ENCODE measurements at regions not wholly inside any gene's neighbourhood (a gene's known extent, or its start where the extent isn't known, plus 50 kb on each side); places are given as distances from the start of the nearest gene placed in this dataset.

DNA sequence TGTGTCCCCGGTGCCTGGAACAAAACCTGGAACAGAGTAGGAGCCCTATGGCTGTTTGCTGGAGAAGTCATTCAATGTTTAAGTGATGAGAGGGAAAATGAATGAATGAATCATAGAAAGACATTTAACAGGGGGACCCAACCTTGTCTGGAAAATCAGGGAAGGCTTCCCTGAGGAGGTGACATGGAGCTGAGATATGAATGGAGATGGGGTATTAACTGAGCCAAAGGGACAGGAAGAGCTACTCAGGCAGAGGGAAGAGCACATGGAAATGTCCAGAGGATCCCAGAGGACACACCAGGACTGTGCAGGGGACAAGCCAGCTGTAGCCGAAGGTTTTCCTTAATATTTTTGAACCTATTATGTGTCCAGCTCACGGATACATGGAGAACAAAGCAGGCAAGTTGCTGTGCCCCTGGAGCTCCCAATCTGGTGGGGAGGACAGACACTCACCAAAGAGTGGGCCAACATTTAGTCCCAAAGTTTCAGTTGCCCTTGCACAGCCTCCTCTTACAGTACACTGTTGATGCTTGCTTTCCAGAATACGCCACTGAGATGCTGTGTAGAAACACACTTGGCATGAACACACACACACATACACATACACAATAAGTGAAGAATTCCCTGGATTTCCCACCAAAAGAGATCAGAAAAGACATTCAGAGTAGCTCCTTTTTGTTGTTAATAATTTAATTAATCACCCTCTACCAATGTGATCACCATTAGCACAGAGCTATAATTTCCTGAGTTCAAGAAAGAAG lies 77.0 kb upstream of the PTPN1 start:
- intact Hi-C loops (cut with micrococcal nuclease), result no loop called here
- no TSS peak for BruUV-seq (replicated peaks)
- no peaks in the 10 kb centered on the region for H3K4me1 ChIP-seq (ENCODE audit: control insufficient read depth, extremely low read depth, insufficient read depth, low read length)
- TF ChIP-seq FOS (IDR thresholded peaks at IDR 0.05; ENCODE audit: borderline replicate concordance, insufficient read depth, low read length) (no peak), JUN (IDR thresholded peaks at IDR 0.05; ENCODE audit: borderline replicate concordance, insufficient read depth, insufficient read length, low read depth) (no peak), MYC (IDR thresholded peaks at IDR 0.05; ENCODE audit: low read depth, low read length) (no peak), EZH2 (IDR thresholded peaks at IDR 0.05; ENCODE audit: borderline replicate concordance, low read depth, low read length, severe bottlenecking) (no peak), GATA2 (IDR thresholded peaks at IDR 0.05; ENCODE audit: insufficient read depth, insufficient read length, low read depth, low read length) (no peak), POLR2A (IDR thresholded peaks at IDR 0.05; ENCODE audit: low read depth, low read length) (no peak)
- TF ChIP-seq, protein P1, sequence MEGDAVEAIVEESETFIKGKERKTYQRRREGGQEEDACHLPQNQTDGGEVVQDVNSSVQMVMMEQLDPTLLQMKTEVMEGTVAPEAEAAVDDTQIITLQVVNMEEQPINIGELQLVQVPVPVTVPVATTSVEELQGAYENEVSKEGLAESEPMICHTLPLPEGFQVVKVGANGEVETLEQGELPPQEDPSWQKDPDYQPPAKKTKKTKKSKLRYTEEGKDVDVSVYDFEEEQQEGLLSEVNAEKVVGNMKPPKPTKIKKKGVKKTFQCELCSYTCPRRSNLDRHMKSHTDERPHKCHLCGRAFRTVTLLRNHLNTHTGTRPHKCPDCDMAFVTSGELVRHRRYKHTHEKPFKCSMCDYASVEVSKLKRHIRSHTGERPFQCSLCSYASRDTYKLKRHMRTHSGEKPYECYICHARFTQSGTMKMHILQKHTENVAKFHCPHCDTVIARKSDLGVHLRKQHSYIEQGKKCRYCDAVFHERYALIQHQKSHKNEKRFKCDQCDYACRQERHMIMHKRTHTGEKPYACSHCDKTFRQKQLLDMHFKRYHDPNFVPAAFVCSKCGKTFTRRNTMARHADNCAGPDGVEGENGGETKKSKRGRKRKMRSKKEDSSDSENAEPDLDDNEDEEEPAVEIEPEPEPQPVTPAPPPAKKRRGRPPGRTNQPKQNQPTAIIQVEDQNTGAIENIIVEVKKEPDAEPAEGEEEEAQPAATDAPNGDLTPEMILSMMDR (IDR thresholded peaks at IDR 0.05; ENCODE audit: extremely low read depth in 1 of 2, insufficient read depth in 1 of 2, low read depth in 1 of 2, low read length in 2 of 2), result no peak
- no peaks in the 10 kb centered on the region for H3K9me1 ChIP-seq (replicated peaks; ENCODE audit: control insufficient read depth, extremely low read depth, insufficient read depth, low read length)
- POLR2A ChIA-PET, result no interaction called here
- DNase-seq (ENCODE audit: low read depth, low spot score) (no peak), FAIRE-seq (no peak)
- CTCF ChIA-PET, result interaction anchor here (0.8 to 1.0 kb wide), 3 partner anchors 8 to 245 kb away, joined by 3 to 4 read pairs (median 3); no protein-coding TSS in a partner anchor
- H3K27ac ChIP-seq (ENCODE audit: insufficient read depth, low read depth, low read length), result no peak overlapping the region
- no peaks in the 10 kb centered on the region for H3K36me3 ChIP-seq (ENCODE audit: control insufficient read depth in 2 of 2, extremely low read depth in 1 of 2, insufficient read depth in 2 of 2, low read length in 2 of 2)
- no peaks in the 10 kb centered on the region for H3K27me3 ChIP-seq (ENCODE audit: control insufficient read depth in 2 of 2, insufficient read depth in 2 of 2, low read length in 2 of 2)
- no peak overlapping the region for H2AFZ ChIP-seq (ENCODE audit: low read depth, low read length)
- H3K9me3 ChIP-seq (replicated peaks; ENCODE audit: control insufficient read depth, insufficient read depth, low read length), result no peaks in the 10 kb centered on the region
- H4K20me1 ChIP-seq (replicated peaks; ENCODE audit: control insufficient read depth, extremely low read depth, insufficient read depth, low read length), result no peaks in the 10 kb centered on the region
- no peaks in the 10 kb centered on the region for H3K79me2 ChIP-seq (ENCODE audit: control insufficient read depth, insufficient read depth, low read length)
- no peak overlapping the region for H3K9ac ChIP-seq (replicated peaks; ENCODE audit: extremely low read depth, insufficient read depth, low read length)
- dilution Hi-C loops (cut with MboI; ENCODE audit: extremely low pct_ligation_motif_present, low sequenced_read_pairs), result no loop called here
- no peak overlapping the region for H3K4me3 ChIP-seq (replicated peaks in 1 of 3; ENCODE audit: insufficient read depth in 1 of 3, low read depth in 1 of 3, low read length in 3 of 3)
- H3K4me2 ChIP-seq (ENCODE audit: insufficient read depth, low read length), result no peak overlapping the region

All from endothelial cell of umbilical vein (primary cell).